ENCODE measurements at regions not wholly inside any gene's neighbourhood (a gene's known extent, or its start where the extent isn't known, plus 50 kb on each side); places are given as distances from the start of the nearest gene placed in this dataset.

DNA sequence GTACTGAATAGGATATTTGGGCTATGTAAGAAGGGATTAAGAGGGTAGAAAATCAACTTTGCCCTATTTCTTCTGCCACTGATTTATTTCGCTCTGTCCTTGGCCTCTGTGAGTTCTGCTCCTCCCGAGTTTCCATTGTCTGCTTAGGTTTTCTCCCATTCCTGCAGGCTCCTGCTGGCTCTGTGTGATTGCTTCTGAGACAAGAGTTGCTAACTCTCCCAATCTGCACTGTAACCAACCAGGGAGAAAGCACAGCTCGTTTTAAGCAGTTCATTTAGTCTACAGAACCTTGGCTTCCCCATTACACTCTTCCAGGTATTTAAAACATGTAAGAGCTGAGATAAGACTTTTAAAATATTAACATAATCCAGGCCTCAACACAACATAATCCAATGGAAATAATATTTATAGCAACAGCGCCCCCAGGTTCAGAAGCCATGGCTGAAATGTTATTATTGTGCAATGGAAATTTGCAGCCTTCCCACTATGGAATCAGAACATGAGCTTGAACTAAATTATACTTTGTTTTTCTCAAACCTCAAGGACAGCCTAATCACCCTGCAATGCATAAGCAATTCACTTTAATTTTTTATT is 203.5 kb downstream of the ERCC6L2 start:
- Mint-ChIP-seq H3K27me3 (peaks cover 7% of the 10 kb centered on the region), H3K9me3 (no peaks in the 10 kb centered on the region), H3K4me3 (no peak overlapping the region), H3K4me1 (ENCODE audit: low read depth) (peaks cover 5% of the 10 kb centered on the region), H3K27ac (no peak overlapping the region), H3K36me3 (ENCODE audit: low read depth) (no peaks in the 10 kb centered on the region)
- no peak for DNase-seq

- H3K4me3 Mint-ChIP-seq: no peak overlapping the region
Measured at GRCh38 chr9:96075757-96076156, 200.3 kb downstream of the ERCC6L2 start.

DNA sequence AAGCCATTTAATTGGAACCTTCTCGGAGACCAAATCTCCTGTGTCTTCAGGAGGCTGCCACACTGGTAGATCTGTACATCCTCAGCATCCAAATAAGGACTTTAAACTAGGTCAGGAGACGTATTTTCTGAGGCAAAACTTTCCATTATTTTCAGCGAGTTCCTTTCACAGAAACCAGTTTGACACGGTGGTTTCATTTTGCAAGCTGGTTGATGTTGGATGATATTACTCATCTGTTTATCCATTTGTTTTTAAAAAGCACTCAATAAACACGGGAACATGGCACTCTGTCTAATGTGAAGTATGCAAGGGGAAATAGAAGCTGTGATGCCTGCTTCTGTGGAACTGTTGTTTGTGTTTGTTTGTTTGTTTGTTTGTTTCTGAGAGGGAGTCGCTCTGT is 199.6 kb downstream of the ERCC6L2 start:
- no peak overlapping the region for H3K27ac Mint-ChIP-seq
- peaks cover under 1% of the 10 kb centered on the region for H3K27me3 Mint-ChIP-seq
- no peaks in the 10 kb centered on the region for H3K9me3 Mint-ChIP-seq
- no peak overlapping the region for H3K4me3 Mint-ChIP-seq
- H3K4me1 Mint-ChIP-seq (ENCODE audit: low read depth): peaks cover 5% of the 10 kb centered on the region
- no peaks in the 10 kb centered on the region for H3K36me3 Mint-ChIP-seq (ENCODE audit: low read depth)
- no peak for DNase-seq

More at GRCh38 chr9:96075757-96076156, 200.3 kb downstream of the ERCC6L2 start:
- Mint-ChIP-seq H3K27ac (no peak overlapping the region), H3K36me3 (ENCODE audit: low read depth) (no peaks in the 10 kb centered on the region), H3K4me1 (ENCODE audit: low read depth) (peaks cover 5% of the 10 kb centered on the region), H3K9me3 (no peaks in the 10 kb centered on the region), H3K27me3 (peaks cover 3% of the 10 kb centered on the region)
- no peak for DNase-seq

- no peak for DNase-seq
- H3K27me3 Mint-ChIP-seq: no peaks in the 10 kb centered on the region
- no peak overlapping the region for H3K27ac Mint-ChIP-seq
- H3K36me3 Mint-ChIP-seq (ENCODE audit: low read depth): no peaks in the 10 kb centered on the region
- no peaks in the 10 kb centered on the region for H3K9me3 Mint-ChIP-seq
- no peak overlapping the region for H3K4me3 Mint-ChIP-seq
- peaks cover 5% of the 10 kb centered on the region for H3K4me1 Mint-ChIP-seq (ENCODE audit: low read depth)
Measured at GRCh38 chr9:96073531-96074480, 198.3 kb downstream of the ERCC6L2 start.

DNA sequence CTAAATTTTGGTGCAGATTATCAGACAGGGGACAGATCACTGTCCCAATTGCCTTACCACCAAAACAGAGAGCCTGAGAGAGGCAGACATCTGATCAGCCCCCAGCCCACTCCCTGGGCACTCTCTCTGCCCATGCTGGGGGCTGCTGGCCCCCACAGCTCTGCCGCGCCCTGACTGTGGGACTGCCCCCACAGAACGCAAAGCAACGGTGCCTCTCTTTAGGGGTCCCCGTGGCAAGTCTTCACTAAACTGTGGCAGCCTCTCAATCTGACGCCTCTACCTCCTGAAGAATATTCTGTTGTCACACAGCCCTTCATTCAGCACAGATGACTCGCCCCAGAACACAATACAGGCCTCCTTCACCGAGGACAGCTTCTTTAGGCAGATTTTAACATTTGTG is 197.4 kb downstream of the ERCC6L2 start:
- Mint-ChIP-seq H3K9me3 (no peaks in the 10 kb centered on the region), H3K27me3 (no peaks in the 10 kb centered on the region), H3K27ac (no peak overlapping the region), H3K4me1 (ENCODE audit: low read depth) (peaks cover 5% of the 10 kb centered on the region), H3K4me3 (no peak overlapping the region), H3K36me3 (ENCODE audit: low read depth) (no peaks in the 10 kb centered on the region)
- DNase-seq: no peak

DNA sequence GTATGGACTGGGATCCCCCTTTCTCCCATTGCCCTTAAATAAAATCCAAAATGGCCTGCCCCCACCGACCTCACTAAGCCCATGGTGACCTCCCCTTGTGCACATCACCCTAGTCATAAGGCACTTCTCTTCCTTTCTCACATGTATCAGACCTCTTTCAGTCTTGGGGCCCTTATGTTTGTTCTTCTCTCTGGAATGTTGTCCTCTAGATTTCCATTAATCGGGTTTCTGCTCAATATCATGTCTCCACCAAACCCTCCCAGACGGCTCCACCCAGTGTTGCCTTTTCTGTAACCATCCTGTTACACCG is 196.3 kb downstream of the ERCC6L2 start:
- H3K36me3 Mint-ChIP-seq (ENCODE audit: low read depth): no peaks in the 10 kb centered on the region
- no peaks in the 10 kb centered on the region for H3K9me3 Mint-ChIP-seq
- H3K4me3 Mint-ChIP-seq: no peak overlapping the region
- H3K27me3 Mint-ChIP-seq: no peaks in the 10 kb centered on the region
- no peak for DNase-seq
- H3K4me1 Mint-ChIP-seq (ENCODE audit: low read depth): peaks cover 5% of the 10 kb centered on the region
- H3K27ac Mint-ChIP-seq: no peak overlapping the region

DNA sequence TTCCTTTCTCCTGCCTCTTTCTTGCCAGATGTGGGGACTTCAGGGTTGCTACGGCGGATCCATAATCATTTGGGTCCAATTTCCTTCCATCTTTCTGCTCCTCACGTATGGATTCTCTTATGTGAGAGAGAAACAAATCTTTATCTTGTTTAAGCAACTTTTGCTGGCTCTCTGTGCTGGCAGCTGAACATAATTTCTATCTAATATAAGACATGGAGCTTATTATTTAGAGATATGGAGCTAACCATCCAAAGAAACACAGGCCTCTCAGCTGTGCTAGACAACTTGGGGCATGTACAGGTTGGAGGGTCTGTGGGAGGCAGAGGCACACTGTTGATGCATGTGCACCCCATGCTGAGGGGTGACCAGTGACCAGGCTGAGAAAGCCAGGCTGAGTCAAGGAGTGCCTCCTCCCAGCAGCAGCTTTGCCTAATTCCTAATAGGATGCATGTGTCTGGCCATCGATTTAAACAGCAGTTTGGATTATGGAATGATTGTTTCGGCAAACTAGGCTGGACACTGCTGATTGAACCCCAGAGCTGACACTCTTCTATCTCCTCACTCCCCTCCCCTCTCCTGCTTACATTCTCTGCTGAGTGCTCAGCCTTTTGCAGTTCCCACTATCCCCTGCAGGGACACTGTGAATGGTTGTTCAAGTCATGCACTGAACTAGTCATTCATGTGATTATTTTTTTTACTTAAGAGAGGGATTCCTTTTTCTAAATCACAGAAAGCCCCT is 195.8 kb downstream of the ERCC6L2 start:
- H3K27ac Mint-ChIP-seq: no peak overlapping the region
- H3K4me3 Mint-ChIP-seq: no peak overlapping the region
- peaks cover 5% of the 10 kb centered on the region for H3K4me1 Mint-ChIP-seq (ENCODE audit: low read depth)
- no peaks in the 10 kb centered on the region for H3K27me3 Mint-ChIP-seq
- DNase-seq: no peak
- no peaks in the 10 kb centered on the region for H3K36me3 Mint-ChIP-seq (ENCODE audit: low read depth)
- H3K9me3 Mint-ChIP-seq: no peaks in the 10 kb centered on the region

DNA sequence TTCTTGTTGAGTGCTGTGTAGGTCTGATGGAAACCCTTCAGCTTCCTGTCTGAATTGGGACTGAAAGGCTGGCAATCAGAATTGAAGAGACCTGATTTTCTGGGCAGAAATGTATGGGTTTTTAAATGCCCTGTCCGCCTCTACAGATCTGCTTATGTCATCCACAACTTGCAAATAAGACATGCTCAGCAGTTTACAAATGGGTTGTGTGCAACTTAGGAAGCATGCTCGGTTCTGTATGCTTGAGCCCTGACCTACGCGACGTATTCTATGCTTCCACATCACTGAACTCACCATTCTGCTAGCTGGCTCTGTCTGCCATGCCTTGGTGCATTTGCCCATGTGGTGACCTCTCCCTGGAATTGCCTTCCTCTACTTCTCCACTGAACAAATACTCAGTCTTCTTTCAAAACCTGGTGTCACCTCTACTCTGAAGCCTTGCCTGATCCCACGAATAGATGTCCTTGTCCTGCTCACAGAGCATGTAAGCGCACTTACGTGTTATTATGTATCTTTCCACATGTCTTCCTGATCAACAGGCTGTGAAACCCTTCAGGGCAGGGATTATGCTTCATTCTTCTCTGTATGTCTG is 194.2 kb downstream of the ERCC6L2 start:
- Mint-ChIP-seq H3K27me3 (no peaks in the 10 kb centered on the region), H3K4me3 (no peak overlapping the region), H3K9me3 (no peaks in the 10 kb centered on the region), H3K27ac (no peak overlapping the region), H3K36me3 (ENCODE audit: low read depth) (no peaks in the 10 kb centered on the region), H3K4me1 (ENCODE audit: low read depth) (no peaks in the 10 kb centered on the region)
- no peak for DNase-seq

GRCh38 chr9:96068511-96068910 is 193.0 kb downstream of the ERCC6L2 start:
- no peaks in the 10 kb centered on the region for H3K4me1 Mint-ChIP-seq (ENCODE audit: low read depth)
- no peak overlapping the region for H3K4me3 Mint-ChIP-seq

DNA sequence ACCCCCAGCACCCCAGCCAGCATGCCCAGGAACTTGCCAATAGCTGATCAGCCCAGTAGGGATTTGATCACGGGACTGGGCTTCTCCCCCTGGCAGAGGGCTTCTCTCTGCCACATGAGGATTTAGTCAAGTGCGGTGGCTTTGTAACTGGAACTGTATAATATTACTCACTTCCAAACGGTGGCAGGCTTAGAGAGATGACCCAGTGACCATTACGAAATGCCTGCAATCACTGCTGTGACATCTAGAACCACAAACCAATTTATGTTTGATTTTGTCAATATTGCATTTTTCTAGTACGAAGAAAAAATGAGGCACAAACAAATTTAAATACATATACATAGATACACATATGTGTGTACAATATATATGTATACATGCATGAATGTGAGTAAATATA is 192.1 kb downstream of the ERCC6L2 start:
- H3K27ac Mint-ChIP-seq: no peak overlapping the region
- no peak for DNase-seq
- no peaks in the 10 kb centered on the region for H3K4me1 Mint-ChIP-seq (ENCODE audit: low read depth)
- H3K36me3 Mint-ChIP-seq (ENCODE audit: low read depth): no peaks in the 10 kb centered on the region
- no peaks in the 10 kb centered on the region for H3K9me3 Mint-ChIP-seq
- no peaks in the 10 kb centered on the region for H3K27me3 Mint-ChIP-seq
- H3K4me3 Mint-ChIP-seq: no peak overlapping the region

More at GRCh38 chr9:96068511-96068910, 193.0 kb downstream of the ERCC6L2 start:
- H3K27me3 Mint-ChIP-seq: no peaks in the 10 kb centered on the region
- H3K36me3 Mint-ChIP-seq (ENCODE audit: low read depth): no peaks in the 10 kb centered on the region
- no peak overlapping the region for H3K27ac Mint-ChIP-seq
- no peak for DNase-seq
- no peaks in the 10 kb centered on the region for H3K9me3 Mint-ChIP-seq

DNA sequence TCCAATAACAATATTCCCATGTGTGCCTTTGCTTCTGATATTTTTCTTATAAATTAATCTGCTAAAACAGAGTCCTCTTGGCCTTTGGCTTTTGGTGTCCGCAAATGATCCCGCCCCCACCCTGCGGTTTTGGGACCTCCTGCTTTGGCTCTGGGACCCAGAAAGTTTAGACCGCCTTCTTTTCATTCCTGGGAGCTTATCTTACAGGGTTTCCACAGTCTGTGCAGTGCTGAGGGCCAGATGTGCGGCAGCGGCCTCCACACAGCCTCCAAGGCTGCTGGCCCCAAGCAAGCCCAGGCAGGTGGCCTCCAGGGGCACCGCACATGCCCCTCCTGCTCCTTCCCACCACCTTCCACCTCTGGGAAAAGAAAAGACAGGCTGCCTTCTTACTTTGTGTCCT is 191.5 kb downstream of the ERCC6L2 start:
- H3K27ac Mint-ChIP-seq: no peak overlapping the region
- no peak for DNase-seq
- no peaks in the 10 kb centered on the region for H3K36me3 Mint-ChIP-seq (ENCODE audit: low read depth)
- no peaks in the 10 kb centered on the region for H3K27me3 Mint-ChIP-seq
- no peak overlapping the region for H3K4me3 Mint-ChIP-seq
- H3K9me3 Mint-ChIP-seq: no peaks in the 10 kb centered on the region
- H3K4me1 Mint-ChIP-seq (ENCODE audit: low read depth): peaks cover 1% of the 10 kb centered on the region

- H3K4me1 Mint-ChIP-seq (ENCODE audit: low read depth): peaks cover 10% of the 10 kb centered on the region
- H3K4me3 Mint-ChIP-seq: no peak overlapping the region
- no peak for DNase-seq
- H3K27ac Mint-ChIP-seq: no peak overlapping the region
- no peaks in the 10 kb centered on the region for H3K27me3 Mint-ChIP-seq
- H3K9me3 Mint-ChIP-seq: no peaks in the 10 kb centered on the region
- no peaks in the 10 kb centered on the region for H3K36me3 Mint-ChIP-seq (ENCODE audit: low read depth)
Measured at GRCh38 chr9:96065482-96066251, 190.2 kb downstream of the ERCC6L2 start.

- Mint-ChIP-seq H3K27me3 (no peaks in the 10 kb centered on the region), H3K27ac (no peak overlapping the region), H3K9me3 (no peaks in the 10 kb centered on the region), H3K36me3 (ENCODE audit: low read depth) (no peaks in the 10 kb centered on the region), H3K4me3 (no peak overlapping the region), H3K4me1 (ENCODE audit: low read depth) (peaks cover 10% of the 10 kb centered on the region)
- no peak for DNase-seq
Measured at GRCh38 chr9:96064826-96065481, 189.5 kb downstream of the ERCC6L2 start.

DNA sequence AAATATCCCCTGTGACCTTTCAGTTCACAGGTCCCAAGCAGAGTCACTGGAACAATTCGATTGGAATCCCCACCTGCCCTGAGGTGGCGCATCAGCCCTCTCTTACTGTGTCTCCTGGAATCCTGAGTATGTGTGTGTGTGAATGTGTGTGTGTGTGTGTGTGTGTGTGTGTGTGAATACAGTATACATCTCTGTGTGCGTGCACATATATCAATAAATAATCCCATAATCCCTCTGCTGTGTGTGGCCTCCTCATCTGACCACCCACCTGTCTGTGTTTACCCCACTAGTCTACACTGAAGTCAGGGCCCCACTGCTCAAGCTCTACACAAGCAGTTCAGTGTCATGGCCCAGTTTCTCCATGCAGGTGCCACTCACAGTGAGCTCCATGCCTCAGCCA is 187.4 kb downstream of the ERCC6L2 start:
- DNase-seq: no peak
- H3K9me3 Mint-ChIP-seq: peaks cover 7% of the 10 kb centered on the region
- no peaks in the 10 kb centered on the region for H3K27me3 Mint-ChIP-seq
- no peak overlapping the region for H3K27ac Mint-ChIP-seq
- H3K4me3 Mint-ChIP-seq: no peak overlapping the region
- no peaks in the 10 kb centered on the region for H3K36me3 Mint-ChIP-seq (ENCODE audit: low read depth)
- peaks cover 16% of the 10 kb centered on the region for H3K4me1 Mint-ChIP-seq (ENCODE audit: low read depth)
